NCI-H748 treated with DMSO at 0.1 percent for 48 hours (cell line): ENCODE measurements at regions not wholly inside any gene's neighbourhood (a gene's known extent, or its start where the extent isn't known, plus 50 kb on each side); places are given as distances from the start of the nearest gene placed in this dataset.
A peak's percentile ranks its signal among the peaks of the same experiment; 100 is the strongest.
"Not testable (repeated sequence)": the region's sequence is repeated elsewhere in the genome, so short reads cannot be mapped to it uniquely, and the experiment has no call there.

Experiments used
- DNase-seq: peaks from one replicate; lab custom pipeline; 2025; lab: John Stamatoyannopoulos, UW

DNA sequence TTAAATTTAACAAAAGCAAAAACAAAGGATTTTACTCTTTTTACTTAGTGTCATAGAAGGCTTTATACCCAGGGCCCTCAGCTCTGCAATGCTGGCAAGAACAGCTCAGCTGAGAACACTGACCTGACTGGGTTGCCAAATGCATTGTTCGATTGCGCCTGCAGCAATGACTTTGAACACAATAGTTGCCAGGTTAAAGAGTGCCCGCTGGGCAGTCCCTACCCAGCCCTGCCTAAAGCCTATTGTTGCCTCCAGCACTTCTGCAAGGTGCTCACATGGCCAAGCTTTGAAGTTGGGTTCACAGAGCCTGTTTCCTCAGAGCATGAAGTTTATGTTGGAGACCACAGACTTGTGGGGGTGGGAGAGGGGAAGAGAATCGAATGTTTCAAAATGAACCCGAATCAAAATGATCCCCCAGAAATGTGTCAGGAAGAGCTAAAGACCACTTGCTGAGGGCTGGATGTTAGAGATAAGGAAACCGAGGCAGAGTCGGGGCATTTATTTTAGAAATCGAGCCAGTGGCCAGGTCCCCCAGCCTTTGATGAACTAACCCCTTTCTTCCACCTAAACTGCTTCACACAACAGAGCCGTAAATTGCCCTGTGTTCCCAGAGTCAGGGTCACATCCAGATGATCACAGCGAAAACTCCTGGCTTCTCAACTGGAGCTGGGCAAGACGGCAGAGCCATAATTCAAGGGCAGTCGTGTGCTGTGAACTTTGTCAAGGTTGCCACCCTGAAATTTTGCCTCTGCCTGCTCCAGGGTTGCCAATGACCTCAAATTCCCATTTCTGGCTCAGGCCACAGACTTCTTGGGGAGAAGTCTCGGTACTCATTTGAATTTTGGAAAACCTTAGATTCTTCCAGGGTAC lies 55.0 kb downstream of the FOXA2 start:
- no peak for DNase-seq

DNA sequence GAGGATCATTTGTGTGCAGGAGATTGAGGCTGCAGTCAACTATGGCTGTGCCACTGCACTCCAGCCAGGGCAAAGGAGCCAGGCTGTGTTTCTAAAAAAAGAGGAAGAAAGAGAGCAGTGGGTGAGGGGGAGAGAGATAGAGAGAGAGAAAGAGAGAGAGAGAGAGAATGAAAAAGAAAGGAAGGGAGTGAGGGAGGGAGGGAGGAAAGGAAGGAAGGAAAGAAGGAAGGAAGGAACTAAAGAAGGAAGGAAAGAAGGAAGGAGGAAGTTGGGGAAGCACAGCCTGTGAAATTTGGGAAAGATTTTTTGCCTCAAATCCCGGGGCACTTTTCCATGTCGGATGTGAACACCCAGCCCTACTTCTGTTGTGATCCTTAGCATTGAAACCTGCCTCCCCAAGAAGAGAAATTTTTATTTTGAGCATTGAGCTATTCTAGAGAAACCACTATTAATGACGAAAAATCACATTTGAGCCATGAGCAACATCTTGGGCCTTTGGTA lies 57.8 kb downstream of the FOXA2 start:
- DNase-seq: no peak

DNA sequence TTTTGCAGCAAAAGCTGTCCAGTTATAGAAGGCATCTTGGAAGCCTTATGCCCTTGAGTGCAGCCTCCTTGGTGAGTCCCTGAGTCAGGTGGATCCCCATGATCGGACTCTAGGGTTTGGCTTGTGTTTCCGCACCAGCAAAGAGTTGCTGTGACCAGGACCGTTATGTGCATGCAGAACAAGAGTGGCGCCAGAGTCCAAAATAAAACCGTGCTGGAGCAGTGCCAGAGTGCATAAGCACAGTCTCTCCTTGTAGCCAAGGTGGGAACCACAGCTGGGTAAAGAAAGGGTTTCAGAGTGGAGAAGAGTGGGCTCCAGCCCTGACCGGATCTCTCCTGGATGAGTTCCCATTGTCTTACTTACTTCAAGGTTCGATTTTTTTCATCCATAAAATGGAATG lies 58.6 kb downstream of the FOXA2 start:
- DNase-seq: no peak

DNA sequence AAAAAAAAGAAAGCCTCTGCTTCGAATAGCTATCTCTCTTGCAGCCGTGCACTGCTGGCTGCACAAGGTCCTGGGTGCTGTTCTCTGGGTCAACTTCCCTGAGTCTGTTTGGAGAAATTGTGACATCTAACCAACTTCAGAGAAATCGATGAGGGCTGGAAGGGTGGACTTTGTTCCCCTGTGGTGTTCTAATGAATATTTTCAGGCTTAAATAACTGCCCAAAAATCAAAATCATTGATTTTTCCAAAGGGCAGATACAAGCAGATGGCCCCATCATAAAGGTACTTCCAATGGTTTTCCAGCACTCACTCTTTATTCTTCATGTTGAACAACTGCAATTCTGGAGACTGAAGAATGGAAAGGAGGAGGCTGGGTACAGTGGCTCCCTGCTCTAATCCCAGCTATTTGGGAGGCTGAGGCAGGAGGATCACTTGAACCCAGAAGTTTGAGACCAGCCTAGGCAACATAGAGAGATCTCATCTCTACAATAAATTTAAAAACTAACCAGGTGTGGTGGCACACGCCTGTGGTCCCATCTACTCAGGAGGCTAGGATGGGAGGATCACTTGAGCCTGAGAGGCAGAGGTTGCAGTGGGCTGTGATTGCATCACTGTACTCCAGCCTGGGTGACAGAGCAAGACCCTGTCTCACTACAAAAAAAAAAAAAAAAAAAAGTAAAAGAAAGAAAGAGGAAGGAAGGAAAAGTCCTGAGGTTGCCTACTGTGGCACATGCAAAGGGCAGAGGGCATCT lies 59.1 kb downstream of the FOXA2 start:
- DNase-seq: no peak

DNA sequence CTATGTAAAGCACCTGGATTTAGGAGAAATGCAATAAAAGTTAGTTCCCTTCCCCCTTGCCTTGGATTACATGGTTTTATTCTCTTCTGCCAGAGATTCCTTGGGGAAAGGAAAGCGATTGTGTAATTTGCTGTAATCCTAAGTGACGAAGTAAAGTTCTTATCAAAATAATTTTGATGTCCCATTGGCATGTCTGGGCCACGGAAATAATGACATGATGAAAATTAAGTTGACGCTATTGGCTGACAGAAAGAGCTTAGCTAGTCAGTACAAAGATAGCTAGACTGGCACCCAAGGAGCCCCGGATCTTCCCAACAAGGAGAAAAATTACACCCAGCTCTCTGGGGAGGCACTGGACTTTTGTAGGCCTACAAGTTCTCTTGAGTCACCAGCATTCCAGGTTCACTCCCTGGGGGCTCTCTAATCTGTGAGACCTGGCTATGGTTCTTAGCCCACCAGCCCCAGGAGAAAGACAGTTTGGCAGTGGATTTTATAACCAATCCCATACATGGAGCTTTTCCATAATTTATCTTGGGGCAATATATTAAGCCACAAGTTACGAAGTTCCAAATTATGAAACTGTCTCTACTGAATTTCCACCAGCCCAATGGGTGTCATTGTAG lies 59.9 kb downstream of the FOXA2 start:
- no peak for DNase-seq

DNA sequence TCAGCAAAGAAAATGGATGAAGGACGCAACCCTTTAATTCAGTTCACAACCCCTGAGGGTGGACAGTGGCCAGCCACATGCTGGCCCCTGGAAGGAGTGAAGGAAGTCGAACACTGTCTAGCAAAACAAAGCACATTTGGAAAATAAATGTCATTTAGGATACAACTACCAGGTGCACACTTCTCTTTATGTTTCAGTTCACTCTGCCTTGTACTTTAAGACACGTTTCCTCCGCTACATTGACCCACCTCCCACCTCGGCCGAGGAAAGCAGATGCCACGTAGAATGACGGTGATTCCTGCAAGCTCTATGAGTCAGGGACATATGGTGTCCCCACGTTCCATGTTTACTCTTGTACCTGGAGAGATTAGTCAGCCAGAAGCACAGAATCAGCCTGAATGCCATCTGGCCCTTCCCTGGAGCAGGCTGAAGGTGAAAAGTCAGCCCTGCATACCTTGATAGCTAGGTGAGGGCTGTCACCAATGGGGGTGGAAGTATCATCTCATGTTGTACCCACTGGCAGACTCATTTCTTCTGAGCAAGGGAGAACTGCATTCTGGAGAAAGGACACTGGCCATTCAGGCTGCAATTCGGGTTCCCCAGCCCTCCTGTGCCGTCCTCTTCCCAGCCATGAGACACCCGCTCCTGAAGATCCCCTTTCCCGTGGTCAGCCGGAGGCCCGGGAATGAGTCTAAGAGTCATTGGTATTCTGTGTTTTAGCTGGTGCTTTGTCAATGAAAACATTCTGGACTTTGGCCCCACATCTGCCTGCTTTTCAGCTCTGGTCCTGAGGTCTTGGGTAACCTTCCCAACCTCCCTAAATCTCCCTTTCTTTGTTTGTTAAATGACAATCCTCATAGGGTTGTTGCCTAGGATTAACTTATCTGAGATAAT lies 60.6 kb downstream of the FOXA2 start:
- no peak for DNase-seq

DNA sequence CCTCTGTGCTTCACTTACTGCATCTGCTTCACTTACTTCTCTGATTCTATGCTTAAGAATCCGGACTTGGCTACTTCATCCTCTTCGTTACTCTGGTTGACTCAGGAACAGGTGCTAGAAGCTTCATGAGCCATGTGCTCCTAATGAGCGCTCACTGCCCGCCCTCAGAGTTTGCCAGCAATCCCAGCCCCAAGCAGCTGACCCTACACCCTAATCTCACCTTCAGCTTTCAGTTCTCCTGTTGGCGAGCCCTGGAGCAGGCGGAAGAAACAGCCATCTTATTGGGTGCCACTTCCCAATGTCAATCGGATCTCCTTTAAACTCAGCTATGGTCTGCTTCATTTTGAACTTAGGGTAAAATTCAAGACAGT lies 61.3 kb downstream of the FOXA2 start:
- no peak for DNase-seq

DNA sequence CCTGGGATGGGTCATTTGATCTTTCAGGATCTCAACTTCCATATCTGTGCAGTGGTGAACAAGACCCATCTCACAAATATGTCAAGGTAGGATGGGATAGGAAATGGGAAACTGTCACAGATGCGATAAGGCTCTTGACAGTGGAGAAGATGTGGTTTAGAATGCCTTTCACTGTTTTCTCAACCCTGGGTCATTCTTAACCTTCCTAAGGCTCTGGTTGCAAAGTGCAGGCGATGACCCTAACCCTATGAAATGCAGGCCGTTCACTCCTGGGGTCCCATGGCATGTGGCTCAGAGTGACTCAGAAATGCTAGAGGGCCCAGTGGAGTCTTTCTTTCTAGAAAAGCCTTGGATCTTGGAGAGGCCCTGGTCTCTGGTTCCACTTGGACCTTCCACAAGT lies 61.7 kb downstream of the FOXA2 start:
- DNase-seq: no peak

DNA sequence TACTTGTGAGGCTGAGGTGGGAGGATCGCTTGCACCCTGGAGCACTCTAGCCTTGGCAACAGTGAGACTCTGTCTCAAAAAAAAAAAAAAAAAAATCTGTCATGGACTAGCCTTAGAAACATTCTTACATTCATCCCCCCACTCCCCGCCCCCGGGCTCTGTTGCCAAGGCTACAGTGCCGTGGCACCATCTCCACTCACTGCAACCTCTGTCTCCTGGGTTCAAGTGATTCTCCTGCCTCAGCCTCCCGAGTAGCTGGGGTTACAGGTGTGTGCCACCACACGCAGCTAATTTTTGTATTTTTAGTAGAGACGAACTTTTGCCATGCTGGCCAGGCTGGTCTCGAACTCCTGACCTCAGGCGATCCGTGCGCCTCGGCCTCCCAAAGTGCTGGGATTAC lies 62.4 kb downstream of the FOXA2 start:
- DNase-seq: not testable (repeated sequence)

DNA sequence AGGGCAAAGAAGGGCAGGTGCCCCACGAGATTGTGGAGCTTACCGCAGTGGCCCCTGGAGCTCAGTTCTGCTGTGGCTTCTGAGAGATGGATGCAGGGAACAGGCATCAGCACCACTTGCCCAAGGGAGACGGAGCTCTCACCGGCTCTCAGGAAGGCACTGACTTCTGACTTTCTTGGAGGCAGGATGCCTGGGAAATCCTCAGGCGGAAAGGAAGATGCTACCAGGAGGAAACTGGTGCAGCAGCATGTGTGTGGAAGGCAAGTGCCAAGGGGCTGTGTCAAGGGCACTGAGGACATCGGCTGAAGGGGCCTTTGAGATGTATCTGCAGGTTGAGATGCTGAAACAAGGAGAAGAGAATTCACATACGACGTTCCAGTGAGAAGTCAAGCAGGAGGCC lies 64.0 kb downstream of the FOXA2 start:
- DNase-seq: no peak

DNA sequence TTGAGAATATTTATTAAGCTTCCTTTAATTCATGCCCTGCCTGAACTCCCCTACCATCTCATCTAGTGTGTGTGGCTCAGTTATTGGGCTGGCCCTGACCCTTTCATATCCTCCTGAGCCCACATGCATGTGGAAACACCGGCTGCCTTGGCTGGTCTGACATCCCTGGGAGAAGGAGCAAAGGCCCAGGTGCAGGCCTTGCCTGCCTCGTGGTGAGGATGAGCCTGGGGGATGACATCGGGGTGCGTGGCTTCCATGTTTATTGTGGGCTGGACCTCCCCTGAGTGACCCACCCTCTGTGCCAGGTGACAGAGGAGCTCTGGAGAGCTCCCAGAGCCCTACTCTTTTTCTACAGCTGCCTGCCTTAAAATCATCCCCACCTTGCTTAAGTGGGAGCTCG lies 69.1 kb downstream of the FOXA2 start:
- no peak for DNase-seq

DNA sequence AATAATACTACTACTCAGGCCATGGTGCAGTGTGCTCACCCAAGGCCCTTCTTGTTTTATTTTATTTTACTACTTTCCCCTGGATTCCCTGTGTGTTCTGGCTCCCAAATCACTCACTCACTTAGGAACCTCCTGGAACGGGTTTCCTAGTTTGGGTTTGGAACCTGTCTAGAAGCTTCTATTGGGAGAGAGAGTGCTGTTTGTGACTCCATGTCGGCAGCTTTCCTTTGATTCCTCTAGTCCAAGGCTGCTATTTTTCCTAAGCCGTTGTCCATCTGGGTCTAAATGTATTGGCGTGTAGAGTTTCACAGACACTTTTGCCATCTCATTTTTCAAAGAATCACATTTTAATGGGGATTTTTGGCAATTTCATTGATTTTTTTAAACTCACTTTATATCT lies 70.8 kb downstream of the FOXA2 start:
- no peak for DNase-seq

DNA sequence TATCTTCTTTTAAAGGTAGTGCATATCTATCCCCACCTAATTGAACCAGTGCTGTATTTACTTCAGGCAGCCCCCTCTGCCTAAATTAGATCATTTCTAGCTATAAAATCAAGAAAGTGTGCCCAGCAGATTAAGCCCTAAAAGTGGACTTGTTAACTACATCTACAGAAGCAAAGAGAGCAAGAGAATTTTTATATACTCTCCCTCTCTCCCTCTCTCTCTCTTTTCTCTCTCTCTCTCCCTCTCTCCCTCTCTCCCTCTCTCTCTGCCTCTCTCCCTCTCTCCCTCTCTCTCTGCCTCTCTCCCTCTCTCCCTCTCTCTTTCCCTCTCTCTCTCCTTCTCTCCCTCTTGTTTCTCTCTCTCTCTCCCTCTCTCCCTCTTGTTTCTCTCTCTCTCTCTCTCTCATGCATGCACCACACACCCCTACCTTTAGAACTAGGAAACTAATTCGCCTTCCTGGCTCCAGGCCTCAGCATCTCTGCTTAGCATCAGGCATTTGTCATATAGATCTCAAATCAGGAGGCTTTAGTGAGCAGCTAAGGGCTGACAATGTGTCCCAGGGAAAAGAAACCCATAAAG lies 71.4 kb downstream of the FOXA2 start:
- DNase-seq: no peak

DNA sequence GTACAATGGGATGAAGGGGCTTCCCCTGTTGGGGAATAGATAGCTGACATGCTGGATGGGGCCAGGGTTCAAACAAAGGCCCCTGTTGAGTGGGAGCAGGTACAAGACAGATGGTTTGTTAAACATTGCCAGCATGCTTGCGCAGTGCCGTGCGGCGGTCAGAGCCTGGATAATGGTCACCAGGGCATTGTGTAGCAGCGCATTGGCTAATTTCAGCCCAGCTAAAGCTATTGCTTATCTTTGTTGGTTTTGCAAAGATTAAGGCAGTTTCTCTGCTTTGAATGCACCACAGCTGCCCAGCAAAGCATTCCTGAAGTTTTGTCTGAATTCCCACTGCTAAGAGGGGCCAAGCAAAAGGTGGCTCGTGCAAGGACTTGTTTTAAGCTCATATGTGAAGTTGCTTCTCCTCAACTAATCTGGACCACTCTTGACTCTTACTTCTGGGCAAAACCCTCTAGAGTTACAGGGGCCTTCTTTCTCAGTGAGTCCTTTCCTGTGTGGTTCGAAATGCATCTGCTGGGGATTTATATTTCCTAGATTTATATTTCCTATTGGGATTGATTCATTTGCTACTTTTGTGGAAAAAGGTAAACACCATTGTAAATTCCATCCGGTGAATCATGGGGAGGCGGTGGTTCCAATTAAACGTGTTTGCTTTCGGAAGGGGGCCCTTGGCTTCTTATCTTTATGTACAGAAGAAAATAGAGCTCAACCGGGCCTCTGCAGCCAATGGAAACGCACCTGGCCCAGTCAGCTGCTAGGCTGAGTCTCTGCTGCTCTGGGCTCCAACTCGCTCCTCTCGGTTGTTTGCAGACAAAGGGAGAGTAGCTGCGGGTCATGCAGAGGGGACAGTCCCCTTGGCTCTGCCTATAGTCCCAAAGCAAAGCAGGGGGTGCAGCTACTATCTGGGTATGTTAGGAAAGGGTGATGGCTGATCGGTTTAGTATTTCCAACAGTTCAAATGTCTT lies 72.1 kb downstream of the FOXA2 start:
- DNase-seq: peak; percentile 97

DNA sequence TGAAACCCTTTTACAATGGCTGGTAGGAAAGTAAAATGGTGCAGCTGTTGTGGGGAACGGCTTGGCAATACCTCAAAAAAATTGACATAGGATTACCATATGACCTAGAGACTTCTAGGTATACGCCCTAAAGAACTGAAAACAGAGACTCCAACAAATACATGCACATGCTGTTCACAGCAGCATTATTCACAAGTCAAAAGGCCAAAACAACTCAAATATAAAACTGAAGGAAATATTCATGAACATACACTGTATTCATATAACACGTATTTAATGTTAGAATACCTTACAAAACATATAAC lies 74.6 kb downstream of the FOXA2 start:
- no peak for DNase-seq

DNA sequence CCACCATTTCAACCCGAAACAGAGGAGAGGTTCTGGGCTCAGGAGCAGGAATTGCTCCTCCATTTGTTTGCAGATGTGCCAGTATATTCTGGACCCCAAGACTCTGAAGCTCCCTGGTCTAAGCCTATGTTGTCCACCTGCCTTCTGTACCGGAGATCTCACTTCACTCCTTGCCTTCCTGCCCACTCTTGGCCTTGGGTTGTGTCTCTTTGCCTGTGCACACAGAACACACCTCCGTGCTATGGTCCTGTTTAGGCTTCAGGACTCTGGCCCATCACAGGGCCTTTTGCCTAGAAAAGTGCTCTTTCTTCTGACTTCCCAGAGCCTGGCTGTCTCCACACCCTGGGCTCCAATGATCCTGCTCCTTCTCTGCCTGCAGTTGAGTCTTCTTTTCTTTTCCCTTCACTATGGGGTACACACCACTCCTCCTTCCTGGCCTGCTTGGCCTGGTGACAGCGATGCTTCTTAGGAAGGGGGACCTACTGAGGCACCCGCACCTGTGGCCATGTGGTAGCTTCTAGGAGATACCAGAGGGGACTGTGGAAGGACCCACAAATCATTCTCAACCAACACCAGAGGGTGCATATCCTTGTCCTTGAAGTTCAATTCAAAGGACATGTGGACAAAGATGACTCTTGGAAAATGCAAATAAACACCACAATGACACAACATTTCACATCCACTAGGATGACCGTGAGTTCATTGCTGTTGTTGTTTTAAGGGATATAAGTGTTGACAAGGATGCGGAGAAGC lies 75.1 kb downstream of the FOXA2 start:
- DNase-seq: no peak

DNA sequence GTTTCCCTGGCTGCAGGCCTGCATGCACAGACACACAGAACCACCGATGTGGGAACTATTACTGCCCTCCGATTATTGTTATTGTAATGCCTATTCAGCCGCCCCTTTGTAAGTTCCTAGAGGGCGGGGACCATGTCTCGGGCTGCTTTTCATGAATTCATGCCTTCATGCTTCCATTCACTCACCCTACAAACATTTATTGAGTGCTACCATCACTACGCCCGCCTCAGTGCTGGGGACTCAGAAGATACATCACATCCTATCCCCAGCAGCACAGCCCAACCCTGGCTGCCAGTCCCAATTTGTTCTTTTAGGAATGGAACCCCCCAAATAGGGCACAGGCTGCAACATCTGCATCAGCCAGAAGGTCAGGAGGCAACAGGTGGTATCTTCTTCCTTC lies 75.9 kb downstream of the FOXA2 start:
- no peak for DNase-seq

DNA sequence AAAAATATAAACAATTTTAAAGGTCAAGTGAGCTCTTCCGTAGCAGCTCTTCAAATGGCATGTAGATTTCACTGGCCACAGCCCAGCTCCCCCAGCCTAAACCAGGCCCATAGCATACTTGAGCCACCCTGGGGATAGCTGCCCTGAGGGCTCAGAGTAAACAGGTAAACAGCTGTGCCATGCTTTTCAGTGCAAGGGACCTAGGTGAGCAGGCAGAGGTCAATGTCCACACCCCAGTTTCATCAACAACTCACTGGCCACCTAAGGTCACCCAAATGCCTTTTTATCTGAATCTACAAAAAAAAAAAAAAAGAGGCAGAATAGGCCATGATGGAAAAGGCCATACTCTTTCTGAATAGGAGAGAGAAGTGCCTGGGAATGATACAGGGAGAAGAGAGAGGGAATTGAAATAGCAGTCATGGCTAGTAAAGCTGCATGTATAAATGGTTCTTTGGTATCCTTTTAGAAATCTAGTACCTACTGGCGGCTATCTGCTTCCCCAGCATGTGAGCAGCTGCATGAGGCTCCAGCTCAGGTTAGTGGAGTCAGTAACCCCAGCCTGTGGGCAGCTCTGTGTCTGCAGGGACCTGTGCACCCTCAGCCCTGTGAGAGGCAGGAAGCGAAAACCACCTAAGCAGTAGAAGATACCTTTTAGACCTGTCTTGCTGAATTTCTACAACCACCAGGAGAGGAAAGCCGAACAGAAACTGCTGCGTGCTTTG lies 77.0 kb downstream of the FOXA2 start:
- no peak for DNase-seq

DNA sequence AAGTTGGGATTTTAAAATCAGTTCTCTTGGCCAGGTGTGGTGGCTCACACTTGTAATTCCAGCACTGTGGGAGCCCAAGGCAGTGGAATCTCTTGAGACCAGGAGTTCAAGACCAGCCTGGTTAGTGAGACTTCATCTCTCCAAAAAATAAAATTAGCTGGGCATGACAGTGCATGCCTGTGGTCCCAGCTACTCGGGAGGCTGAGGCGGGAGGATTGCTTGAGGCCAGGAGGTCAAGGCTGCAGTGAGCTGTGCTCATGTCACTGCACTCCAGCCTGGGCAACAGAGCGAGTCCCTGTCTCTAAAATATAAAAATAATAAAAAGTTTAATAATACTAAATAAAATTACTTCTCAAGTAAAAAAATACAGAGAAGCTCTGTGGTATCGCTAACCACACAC lies 77.5 kb downstream of the FOXA2 start:
- DNase-seq: no peak
